Pancreas (tissue), 10 donors: ENCODE measurements at regions not wholly inside any gene's neighbourhood (a gene's known extent, or its start where the extent isn't known, plus 50 kb on each side); places are given as distances from the start of the nearest gene placed in this dataset.

ENCODE experiments used
- ATAC-seq, 4 donors: fragments of 200-7000 bp; cut with Tn5 transposase; one replicate each; pipeline versions ENCODE4 v1.8.0 to v1.9.1; 2020; ENCODE audit warnings: mild to moderate bottlenecking in 4 of 4, moderate library complexity in 4 of 4
- DNase-seq, 6 donors: peaks; one replicate each; pipeline ENCODE4 v3.0.0-alpha.2; 2020
- FAIRE-seq: peaks from 2 replicates; lab custom pipeline; 2012; peaks lifted over from hg19 to GRCh38; lab: Jason Lieb, UNC
- H3K27ac ChIP-seq, 4 donors: fragments of 200-600 bp; sonication (generic); 1 replicate in 3 of 4; 2 replicates in 1 of 4; pipeline versions ENCODE4 v1.5.0 to v1.8.0; 2020
- H3K27me3 ChIP-seq, 4 donors: fragments of 200-600 bp; one replicate each; pipeline ENCODE4 v1.8.0; 2021
- H3K36me3 ChIP-seq, 3 donors: fragments of 200-600 bp; sonication (generic) in 1 of 3; one replicate each; pipeline versions ENCODE4 v1.5.0 to v1.8.0; 2020 to 2021
- H3K4me1 ChIP-seq, 3 donors: fragments of 200-600 bp; one replicate each; pipeline ENCODE4 v1.8.0; 2021
- H3K4me3 ChIP-seq, 4 donors: fragments of 200-600 bp; sonication (generic) in 2 of 4; one replicate each; pipeline versions ENCODE4 v1.5.0 to v1.8.0; 2020 to 2021
- H3K9me3 ChIP-seq, 4 donors: fragments of 200-600 bp; one replicate each; pipeline ENCODE4 v1.8.0; 2021
- CTCF ChIP-seq, 4 donors: fragments of 200-600 bp; sonication (generic) in 3 of 4; IDR thresholded peaks; one replicate each; pipeline versions ENCODE4 v1.5.0 to v1.8.0; 2021; ENCODE audit warnings: antibody characterized with exemption in 4 of 4
- WGBS, 2 donors: extraction: QIAGEN DNeasy Blood & Tissue Kit; methylation state at CpG; one replicate each; pipeline ENCODE4 v1.1.7; 2013; 5-methylcytosine and 5-hydroxymethylcytosine counted together
- intact Hi-C, 3 donors: fragments of 100-400 bp; cut with DNase I; formaldehyde crosslinking; loops; one replicate each; pipeline versions ENCODE4 v1.11.1 to v1.14.2; 2022
- donor health status: healthy with polysubstance abuse.
- donor health status: DM: no; HTN: no; CAD: no; lungs with moderate emphysema.
- donor health status: DM: no; HTN: no; CAD: no.
- donor health status: control.
- donor health status: control.
- donor health status: Bipolar disorder and iron deficiency.
- donor health status: DM: yes; HTN: yes; CAD: no.
- donor health status: DM: no; HTN: no; CAD: no.
- donor health status: DM: no; HTN: no; CAD: no.
- donor health status: DM: yes; HTN: yes; CAD: no.

GRCh38 chr1:79655876-79656275 lies 649.3 kb upstream of the ADGRL4 start:
- Histone ChIP-seq H3K4me1 (peaks cover 0 to 5% (median 0%) of the 10 kb centered on the region in 3 donors), H3K27ac (no peak overlapping the region), H3K36me3 (no peaks in the 10 kb centered on the region), H3K4me3 (no peak overlapping the region), H3K9me3 (no peaks in the 10 kb centered on the region), H3K27me3 (no peaks in the 10 kb centered on the region)
- intact Hi-C loops = no loop called here
- no peak for ATAC-seq
- TF ChIP-seq CTCF (IDR thresholded peaks at IDR 0.05) = no peak
- FAIRE-seq = no peak
- DNase-seq = no peak
- WGBS, 2 donors = 40 to 48% methylated on average over 2 of the region's 2 CpGs

DNA sequence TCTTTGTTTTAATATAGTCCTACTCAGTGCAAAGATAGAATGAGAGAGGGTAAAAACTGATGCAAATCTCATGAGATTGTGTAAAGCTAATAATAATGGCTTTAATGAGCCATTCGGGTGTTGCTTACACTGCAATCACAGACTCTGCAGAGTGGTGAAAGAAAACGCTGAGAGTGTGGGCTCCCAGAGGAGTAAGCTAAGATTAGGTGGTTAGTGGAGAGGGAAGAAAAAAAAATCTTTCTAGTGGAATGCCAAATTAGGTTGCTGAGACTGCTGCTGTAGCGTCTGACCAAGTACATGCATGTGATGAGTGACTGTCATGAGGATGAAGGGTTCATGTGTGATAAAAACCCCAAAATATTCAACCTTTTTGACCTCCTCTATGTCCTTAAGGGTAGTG lies 645.9 kb upstream of the ADGRL4 start:
- Histone ChIP-seq H3K4me3 (no peak overlapping the region), H3K36me3 (no peaks in the 10 kb centered on the region), H3K27ac (no peak overlapping the region), H3K4me1 (peaks cover 0 to 1% (median 0%) of the 10 kb centered on the region in 3 donors), H3K27me3 (no peaks in the 10 kb centered on the region), H3K9me3 (no peaks in the 10 kb centered on the region)
- DNase-seq (no peak), ATAC-seq (no peak), FAIRE-seq (no peak)
- no peak for TF ChIP-seq CTCF (IDR thresholded peaks at IDR 0.05)
- WGBS, 2 donors = 39 to 53% methylated on average over 3 of the region's 3 CpGs
- intact Hi-C loops = no loop called here

DNA sequence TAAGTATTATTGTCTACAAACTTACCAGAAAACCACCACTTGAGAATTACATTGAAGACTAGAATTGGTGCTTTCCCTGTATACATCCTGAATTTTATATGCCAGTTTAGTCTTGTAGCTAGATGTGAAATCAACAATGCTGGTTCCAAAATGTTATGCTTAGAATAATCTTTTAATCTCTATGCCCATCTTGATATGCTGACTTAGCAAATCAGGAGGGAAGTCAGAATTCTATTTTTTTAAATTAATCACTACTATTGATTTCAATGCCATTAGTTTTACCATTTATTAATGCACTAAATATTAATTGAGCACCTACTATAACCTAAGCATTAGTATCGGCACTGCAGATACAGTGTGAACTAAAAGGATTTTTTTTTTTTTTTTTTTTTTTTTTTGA lies 641.6 kb upstream of the ADGRL4 start:
- ATAC-seq (no peak), DNase-seq (no peak), FAIRE-seq (no peak)
- no peak overlapping the region for H3K27ac ChIP-seq
- H3K4me1 ChIP-seq = no peaks in the 10 kb centered on the region
- intact Hi-C loops = no loop called here
- 92 to 97% methylated on average over 1 of the region's 1 CpG for WGBS, 2 donors
- no peak for TF ChIP-seq CTCF (IDR thresholded peaks at IDR 0.05)
- H3K4me3 ChIP-seq = no peak overlapping the region
- no peaks in the 10 kb centered on the region for H3K27me3 ChIP-seq
- no peaks in the 10 kb centered on the region for H3K9me3 ChIP-seq
- no peaks in the 10 kb centered on the region for H3K36me3 ChIP-seq

DNA sequence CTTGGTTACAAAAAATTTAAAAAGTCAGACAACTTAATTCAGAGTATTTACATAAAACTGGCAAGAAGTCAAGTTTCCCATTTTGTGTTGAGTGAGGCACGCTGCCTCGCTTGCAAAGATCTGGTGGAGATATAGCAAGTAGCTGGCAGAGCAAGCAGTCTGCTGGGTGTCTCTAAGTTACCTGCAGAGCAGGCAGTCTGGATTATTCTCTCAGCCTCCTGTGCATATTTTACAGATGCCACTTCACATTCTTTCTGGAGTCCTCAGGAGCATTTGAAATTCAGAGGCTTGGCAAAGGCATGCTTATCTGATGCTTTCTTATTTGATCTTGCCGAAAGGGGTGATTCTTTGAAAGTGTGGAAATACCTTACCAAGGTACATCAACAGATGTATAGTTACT lies 640.4 kb upstream of the ADGRL4 start:
- FAIRE-seq = no peak
- Histone ChIP-seq H3K27ac (no peak overlapping the region), H3K4me1 (no peaks in the 10 kb centered on the region), H3K27me3 (no peaks in the 10 kb centered on the region), H3K4me3 (no peak overlapping the region), H3K9me3 (no peaks in the 10 kb centered on the region), H3K36me3 (no peaks in the 10 kb centered on the region)
- no peak for DNase-seq
- WGBS, 2 donors = 39 to 56% methylated on average over 3 of the region's 3 CpGs
- TF ChIP-seq CTCF (IDR thresholded peaks at IDR 0.05) = no peak
- intact Hi-C loops = no loop called here
- ATAC-seq = no peak

DNA sequence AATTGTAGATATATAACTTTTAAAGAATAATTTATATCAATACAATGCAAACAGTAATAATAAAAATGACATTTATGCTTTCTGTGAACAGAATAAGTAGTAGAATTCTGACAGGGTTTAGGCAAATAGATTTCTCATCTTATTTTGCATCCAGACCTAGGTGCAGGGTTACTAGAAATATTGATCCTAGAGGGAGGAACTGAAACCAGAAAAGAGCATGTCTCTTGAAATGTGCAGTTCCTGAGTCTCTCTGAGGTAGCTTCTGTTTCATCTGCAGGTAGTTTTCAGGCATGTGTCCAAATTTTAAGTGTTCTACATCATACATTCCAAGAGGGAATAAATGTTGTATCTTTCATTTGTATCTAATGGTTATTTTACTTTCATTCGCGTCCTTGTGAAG lies 631.9 kb upstream of the ADGRL4 start:
- no peak for TF ChIP-seq CTCF (IDR thresholded peaks at IDR 0.05)
- Histone ChIP-seq H3K4me1 (no peaks in the 10 kb centered on the region), H3K27ac (no peak overlapping the region), H3K4me3 (no peak overlapping the region), H3K27me3 (no peaks in the 10 kb centered on the region), H3K36me3 (no peaks in the 10 kb centered on the region), H3K9me3 (no peaks in the 10 kb centered on the region)
- 89 to 94% methylated on average over 2 of the region's 2 CpGs for WGBS, 2 donors
- FAIRE-seq (no peak), ATAC-seq (no peak), DNase-seq (no peak)
- intact Hi-C loops = no loop called here
